ENCODE measurements at regions not wholly inside any gene's neighbourhood (a gene's known extent, or its start where the extent isn't known, plus 50 kb on each side); places are given as distances from the start of the nearest gene placed in this dataset.
A peak's percentile ranks its signal among the peaks of the same experiment; 100 is the strongest.

GRCh38 chr3:110139821-110140220 lies 802.5 kb upstream of the DPPA4 start:
- Histone ChIP-seq H2BK12ac (ENCODE audit: low read length in 2 of 2) (no peak overlapping the region), H2BK15ac (ENCODE audit: low read depth, poor library complexity, severe bottlenecking) (no peak overlapping the region), H2BK5ac (ENCODE audit: low read depth, low read length, poor library complexity, severe bottlenecking) (no peak overlapping the region), H3K18ac (ENCODE audit: low read depth in 1 of 2, low read length in 2 of 2) (no peak overlapping the region), H2AK5ac (ENCODE audit: low read length, severe bottlenecking) (no peak overlapping the region), H3K79me1 (replicated peaks; ENCODE audit: low read length, poor library complexity, severe bottlenecking) (no peaks in the 10 kb centered on the region), H3K9me3 (ENCODE audit: control insufficient read depth, low read length) (peaks cover 4% of the 10 kb centered on the region), H2BK120ac (ENCODE audit: low read depth, low read length) (no peak overlapping the region), H4K8ac (ENCODE audit: low read length) (no peak overlapping the region), H3K4me1 (ENCODE audit: control insufficient read depth, insufficient read depth, low read depth, low read length) (peaks cover 2% of the 10 kb centered on the region), H2AFZ (ENCODE audit: low read depth, low read length) (no peak overlapping the region), H3K36me3 (ENCODE audit: control insufficient read depth in 1 of 2, insufficient read depth in 2 of 2, low read depth in 1 of 2, low read length in 2 of 2) (no peaks in the 10 kb centered on the region), H4K91ac (ENCODE audit: low read length) (no peak overlapping the region), H3K27me3 (ENCODE audit: control insufficient read depth in 1 of 2, insufficient read depth in 1 of 2, low read length in 2 of 2) (no peaks in the 10 kb centered on the region), H3K4ac (ENCODE audit: low read depth in 1 of 2, low read length in 2 of 2) (no peak overlapping the region), H3K14ac (ENCODE audit: low read length in 2 of 2) (no peak overlapping the region), H3K9ac (ENCODE audit: low read length) (no peak overlapping the region), H3K4me3 (ENCODE audit: insufficient read depth in 1 of 2, low read depth in 1 of 2, low read length in 2 of 2) (no peak overlapping the region), H3K23ac (ENCODE audit: low read length in 2 of 2) (no peak overlapping the region), H3K27ac (ENCODE audit: low read length, poor library complexity, severe bottlenecking) (no peak overlapping the region), H3K4me2 (ENCODE audit: low read length, poor library complexity, severe bottlenecking) (no peak overlapping the region)
- 84% methylated on average over 2 of the region's 2 CpGs for WGBS
- DNase-seq, result no peak

- H3K4me3 ChIP-seq (ENCODE audit: insufficient read depth in 1 of 2, low read depth in 1 of 2, low read length in 2 of 2), result no peak overlapping the region
- H3K4ac ChIP-seq (ENCODE audit: low read depth in 1 of 2, low read length in 2 of 2), result no peak overlapping the region
- H2BK15ac ChIP-seq (ENCODE audit: low read depth, poor library complexity, severe bottlenecking), result no peak overlapping the region
- no peaks in the 10 kb centered on the region for H3K27me3 ChIP-seq (ENCODE audit: control insufficient read depth in 1 of 2, insufficient read depth in 1 of 2, low read length in 2 of 2)
- no peak overlapping the region for H3K23ac ChIP-seq (ENCODE audit: low read length in 2 of 2)
- H3K9me3 ChIP-seq (ENCODE audit: control insufficient read depth, low read length), result no peaks in the 10 kb centered on the region
- H3K18ac ChIP-seq (ENCODE audit: low read depth in 1 of 2, low read length in 2 of 2), result no peak overlapping the region
- no peak for DNase-seq
- H2BK5ac ChIP-seq (ENCODE audit: low read depth, low read length, poor library complexity, severe bottlenecking), result no peak overlapping the region
- H4K8ac ChIP-seq (ENCODE audit: low read length), result no peak overlapping the region
- H2BK120ac ChIP-seq (ENCODE audit: low read depth, low read length), result no peak overlapping the region
- peak overlapping the region; percentile 26 for H3K27ac ChIP-seq (ENCODE audit: low read length, poor library complexity, severe bottlenecking)
- H3K4me2 ChIP-seq (ENCODE audit: low read length, poor library complexity, severe bottlenecking), result no peak overlapping the region
- no peaks in the 10 kb centered on the region for H3K79me1 ChIP-seq (replicated peaks; ENCODE audit: low read length, poor library complexity, severe bottlenecking)
- no peak overlapping the region for H2BK12ac ChIP-seq (ENCODE audit: low read length in 2 of 2)
- H3K9ac ChIP-seq (ENCODE audit: low read length), result no peak overlapping the region
- H2AK5ac ChIP-seq (ENCODE audit: low read length, severe bottlenecking), result no peak overlapping the region
- no peak overlapping the region for H2AFZ ChIP-seq (ENCODE audit: low read depth, low read length)
- H4K91ac ChIP-seq (ENCODE audit: low read length), result no peak overlapping the region
- H3K36me3 ChIP-seq (ENCODE audit: control insufficient read depth in 1 of 2, insufficient read depth in 2 of 2, low read depth in 1 of 2, low read length in 2 of 2), result no peaks in the 10 kb centered on the region
- H3K4me1 ChIP-seq (ENCODE audit: control insufficient read depth, insufficient read depth, low read depth, low read length), result no peaks in the 10 kb centered on the region
- H3K14ac ChIP-seq (ENCODE audit: low read length in 2 of 2), result no peak overlapping the region
Measured at GRCh38 chr3:110149763-110150162, 812.4 kb upstream of the DPPA4 start.

DNA sequence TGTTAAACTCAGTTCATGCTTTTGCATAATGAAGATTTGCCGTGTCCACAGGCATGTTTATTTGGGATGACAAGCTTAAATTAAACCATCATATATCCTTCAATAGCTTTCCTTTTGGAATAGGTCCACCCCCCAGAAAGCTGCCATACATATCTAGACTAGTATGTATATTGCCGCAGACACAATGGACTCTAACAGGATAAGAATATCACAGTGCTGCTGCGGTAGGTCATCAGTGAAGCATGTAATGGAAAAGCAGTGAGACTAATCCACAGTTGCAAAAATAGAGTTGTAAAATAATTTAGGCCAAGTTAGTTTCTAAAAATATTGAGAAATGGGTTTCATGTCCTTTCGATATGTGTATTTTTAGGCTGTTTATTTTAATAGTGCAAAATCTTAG lies 819.9 kb upstream of the DPPA4 start:
- no peak for DNase-seq
- H3K18ac ChIP-seq (ENCODE audit: low read depth in 1 of 2, low read length in 2 of 2), result no peak overlapping the region
- no peak overlapping the region for H2BK5ac ChIP-seq (ENCODE audit: low read depth, low read length, poor library complexity, severe bottlenecking)
- H2BK120ac ChIP-seq (ENCODE audit: low read depth, low read length), result no peak overlapping the region
- no peak overlapping the region for H3K23ac ChIP-seq (ENCODE audit: low read length in 2 of 2)
- no peak overlapping the region for H2AK5ac ChIP-seq (ENCODE audit: low read length, severe bottlenecking)
- H3K9me3 ChIP-seq (ENCODE audit: control insufficient read depth, low read length), result no peaks in the 10 kb centered on the region
- H3K4me1 ChIP-seq (ENCODE audit: control insufficient read depth, insufficient read depth, low read depth, low read length), result no peaks in the 10 kb centered on the region
- no peak overlapping the region for H2BK15ac ChIP-seq (ENCODE audit: low read depth, poor library complexity, severe bottlenecking)
- no peak overlapping the region for H3K9ac ChIP-seq (ENCODE audit: low read length)
- no peak overlapping the region for H3K14ac ChIP-seq (ENCODE audit: low read length in 2 of 2)
- H3K27ac ChIP-seq (ENCODE audit: low read length, poor library complexity, severe bottlenecking), result no peak overlapping the region
- no peaks in the 10 kb centered on the region for H3K36me3 ChIP-seq (ENCODE audit: control insufficient read depth in 1 of 2, insufficient read depth in 2 of 2, low read depth in 1 of 2, low read length in 2 of 2)
- WGBS, result 89% methylated on average over 4 of the region's 4 CpGs
- no peak overlapping the region for H2BK12ac ChIP-seq (ENCODE audit: low read length in 2 of 2)
- no peak overlapping the region for H3K4me3 ChIP-seq (ENCODE audit: insufficient read depth in 1 of 2, low read depth in 1 of 2, low read length in 2 of 2)
- H3K4ac ChIP-seq (ENCODE audit: low read depth in 1 of 2, low read length in 2 of 2), result no peak overlapping the region
- no peaks in the 10 kb centered on the region for H3K79me1 ChIP-seq (replicated peaks; ENCODE audit: low read length, poor library complexity, severe bottlenecking)
- H2AFZ ChIP-seq (ENCODE audit: low read depth, low read length), result no peak overlapping the region
- H3K4me2 ChIP-seq (ENCODE audit: low read length, poor library complexity, severe bottlenecking), result no peak overlapping the region
- H3K27me3 ChIP-seq (ENCODE audit: control insufficient read depth in 1 of 2, insufficient read depth in 1 of 2, low read length in 2 of 2), result no peaks in the 10 kb centered on the region
- no peak overlapping the region for H4K8ac ChIP-seq (ENCODE audit: low read length)
- no peak overlapping the region for H4K91ac ChIP-seq (ENCODE audit: low read length)

DNA sequence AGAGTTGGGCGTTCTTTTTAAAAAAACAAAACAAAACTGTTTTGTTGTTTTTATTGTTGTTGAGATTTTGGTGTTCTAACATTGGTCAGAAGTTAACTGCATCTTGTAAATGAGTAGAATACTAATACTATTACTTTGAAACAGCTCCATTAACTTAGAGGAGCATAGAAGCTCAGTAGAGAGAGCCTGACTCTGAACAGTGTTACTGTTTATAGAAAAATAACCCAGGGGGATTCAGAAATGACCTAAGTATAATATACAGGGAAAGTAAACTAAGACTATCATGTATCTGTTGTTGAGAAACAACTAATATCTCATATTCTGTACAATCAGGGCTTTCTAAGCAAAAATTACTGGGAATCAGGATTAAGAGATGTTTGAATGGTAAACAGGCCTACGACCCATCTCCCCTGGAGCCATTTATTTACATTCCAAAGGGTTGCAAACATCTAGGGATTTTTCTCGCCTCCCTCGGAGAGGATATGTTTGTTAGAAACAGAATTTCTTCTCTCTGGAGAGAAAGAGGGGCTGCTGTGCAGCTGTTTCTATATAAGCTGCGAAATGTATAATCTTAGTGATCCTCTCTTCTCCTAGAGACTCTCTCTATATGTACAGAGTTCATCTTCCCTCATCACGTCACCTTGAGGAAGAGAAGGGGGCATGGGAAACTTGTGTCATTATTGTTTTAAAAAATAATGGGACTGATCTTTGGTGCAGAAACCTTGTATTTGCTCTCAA lies 827.5 kb upstream of the DPPA4 start:
- Histone ChIP-seq H3K4me2 (ENCODE audit: low read length, poor library complexity, severe bottlenecking) (no peak overlapping the region), H3K4ac (ENCODE audit: low read depth in 1 of 2, low read length in 2 of 2) (no peak overlapping the region), H3K23ac (ENCODE audit: low read length in 2 of 2) (no peak overlapping the region), H3K14ac (ENCODE audit: low read length in 2 of 2) (no peak overlapping the region), H3K79me1 (replicated peaks; ENCODE audit: low read length, poor library complexity, severe bottlenecking) (no peaks in the 10 kb centered on the region), H3K18ac (ENCODE audit: low read depth in 1 of 2, low read length in 2 of 2) (no peak overlapping the region), H3K4me1 (ENCODE audit: control insufficient read depth, insufficient read depth, low read depth, low read length) (no peaks in the 10 kb centered on the region), H2AFZ (ENCODE audit: low read depth, low read length) (no peak overlapping the region), H3K4me3 (ENCODE audit: insufficient read depth in 1 of 2, low read depth in 1 of 2, low read length in 2 of 2) (no peak overlapping the region), H2BK5ac (ENCODE audit: low read depth, low read length, poor library complexity, severe bottlenecking) (no peak overlapping the region), H2BK12ac (ENCODE audit: low read length in 2 of 2) (no peak overlapping the region), H2BK15ac (ENCODE audit: low read depth, poor library complexity, severe bottlenecking) (no peak overlapping the region), H2BK120ac (ENCODE audit: low read depth, low read length) (no peak overlapping the region), H3K9me3 (ENCODE audit: control insufficient read depth, low read length) (no peaks in the 10 kb centered on the region), H2AK5ac (ENCODE audit: low read length, severe bottlenecking) (no peak overlapping the region), H3K27me3 (ENCODE audit: control insufficient read depth in 1 of 2, insufficient read depth in 1 of 2, low read length in 2 of 2) (no peaks in the 10 kb centered on the region), H3K36me3 (ENCODE audit: control insufficient read depth in 1 of 2, insufficient read depth in 2 of 2, low read depth in 1 of 2, low read length in 2 of 2) (no peaks in the 10 kb centered on the region), H3K27ac (ENCODE audit: low read length, poor library complexity, severe bottlenecking) (no peak overlapping the region), H4K91ac (ENCODE audit: low read length) (no peak overlapping the region), H3K9ac (ENCODE audit: low read length) (peak overlapping the region; percentile 17), H4K8ac (ENCODE audit: low read length) (no peak overlapping the region)
- DNase-seq, result peak; percentile 61
- 94% methylated on average over 1 of the region's 6 CpGs for WGBS

All from mesenchymal stem cell (in vitro differentiated cells and primary cell).